HG02885 (cell line): ENCODE measurements at regions not wholly inside any gene's neighbourhood (a gene's known extent, or its start where the extent isn't known, plus 50 kb on each side); places are given as distances from the start of the nearest gene placed in this dataset.

Source experiments
- ATAC-seq: cut with Tn5 transposase; IDR thresholded peaks from one replicate; pipeline ENCODE4 v1.9.1; 2021; ENCODE audit warnings: mild to moderate bottlenecking; ENCODE audit not compliant: unreplicated experiment, poor library complexity

GRCh38 chr15:94177112-94177511, 54.2 kb upstream of the MCTP2 start:
- no peak for ATAC-seq

DNA sequence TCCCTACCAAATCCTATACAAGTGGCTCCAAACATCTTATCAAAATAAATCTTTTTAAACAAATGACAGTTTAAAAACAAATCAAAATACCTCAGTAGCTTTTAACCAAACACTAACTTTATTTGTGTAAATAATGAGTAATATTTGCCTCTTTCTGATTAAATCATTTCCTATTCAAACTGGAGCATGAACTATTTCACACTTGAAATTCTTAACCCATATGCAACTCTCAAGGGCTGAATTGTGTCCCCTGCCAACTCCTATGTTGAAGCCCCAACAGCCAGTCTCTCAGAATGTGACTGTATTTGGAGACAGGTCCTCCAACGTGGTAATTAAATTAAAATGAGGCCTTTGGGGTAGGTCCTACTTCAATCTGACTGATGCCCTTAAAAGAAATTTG, 55.9 kb upstream of the MCTP2 start:
- ATAC-seq, result no peak

DNA sequence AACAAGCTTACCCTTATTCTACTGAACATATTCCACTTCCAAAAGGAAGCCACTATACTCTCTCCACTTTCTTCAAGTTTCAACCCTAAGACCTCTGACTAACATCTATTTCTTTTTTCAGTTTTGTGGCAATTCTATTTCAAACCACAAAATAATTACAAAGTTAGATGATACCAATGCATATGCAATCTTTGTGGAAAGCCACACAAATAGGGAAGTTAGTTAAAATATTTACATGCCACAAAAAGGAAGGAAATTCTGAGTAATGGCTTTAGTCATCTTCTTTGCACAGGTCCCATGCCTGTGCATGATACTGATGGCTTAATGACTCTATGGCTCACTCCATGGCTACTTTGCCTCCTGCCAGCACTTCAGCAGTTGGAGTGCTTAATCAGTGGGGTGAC, 57.0 kb upstream of the MCTP2 start:
- peak; percentile 84 for ATAC-seq

- no peak for ATAC-seq
These were observed 63.1 kb upstream of the MCTP2 start for GRCh38 chr15:94168250-94168649.

DNA sequence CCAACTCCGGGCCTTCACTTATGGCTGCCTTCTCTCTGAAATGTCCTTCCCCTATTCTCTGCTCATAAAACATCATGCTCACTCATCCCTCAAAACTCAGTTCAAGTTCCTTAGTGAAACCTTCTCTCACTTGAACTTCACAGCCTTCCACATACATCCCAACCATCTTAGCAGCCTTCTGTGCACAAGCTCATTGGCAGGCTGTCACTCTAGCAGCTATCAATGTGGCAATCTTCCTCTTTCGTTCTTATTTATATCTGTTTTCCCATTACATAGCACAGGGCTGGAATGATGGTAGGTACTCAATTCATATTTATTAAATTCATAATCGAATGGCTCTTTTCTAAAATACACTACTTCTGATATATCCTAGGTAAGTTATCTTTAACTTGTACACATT, 66.4 kb upstream of the MCTP2 start:
- ATAC-seq, result no peak

DNA sequence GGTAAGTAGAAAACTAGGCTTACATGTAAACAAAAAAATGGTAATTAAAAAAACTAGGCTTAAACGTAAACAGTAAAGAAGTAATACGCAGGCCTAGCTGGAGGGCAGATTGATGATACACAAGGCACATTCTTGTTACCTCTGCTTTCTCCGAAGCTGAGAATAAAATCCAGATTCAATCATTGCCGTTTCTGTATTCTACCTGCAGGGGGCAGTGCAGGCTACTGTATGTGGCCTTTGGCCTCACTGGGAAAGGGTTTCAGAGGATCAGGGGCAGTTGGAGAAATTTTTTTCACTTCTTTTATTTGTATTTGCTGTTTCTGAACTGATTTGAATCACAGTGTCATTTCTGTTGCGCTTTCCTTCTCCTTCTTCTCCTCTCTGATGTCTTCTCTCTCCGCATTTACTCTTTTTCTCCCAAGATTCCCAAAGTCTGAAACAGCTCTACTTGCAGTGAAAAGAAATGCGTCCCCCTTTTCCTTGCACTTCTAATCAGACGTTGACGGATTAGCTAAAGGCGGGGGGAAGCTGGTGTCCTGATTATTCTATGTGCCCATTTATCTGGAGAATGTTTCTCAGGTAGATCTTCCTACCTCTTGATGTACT, 67.1 kb upstream of the MCTP2 start:
- peak; percentile 59 for ATAC-seq

GRCh38 chr15:94162939-94163338, 68.4 kb upstream of the MCTP2 start:
- ATAC-seq, result no peak

DNA sequence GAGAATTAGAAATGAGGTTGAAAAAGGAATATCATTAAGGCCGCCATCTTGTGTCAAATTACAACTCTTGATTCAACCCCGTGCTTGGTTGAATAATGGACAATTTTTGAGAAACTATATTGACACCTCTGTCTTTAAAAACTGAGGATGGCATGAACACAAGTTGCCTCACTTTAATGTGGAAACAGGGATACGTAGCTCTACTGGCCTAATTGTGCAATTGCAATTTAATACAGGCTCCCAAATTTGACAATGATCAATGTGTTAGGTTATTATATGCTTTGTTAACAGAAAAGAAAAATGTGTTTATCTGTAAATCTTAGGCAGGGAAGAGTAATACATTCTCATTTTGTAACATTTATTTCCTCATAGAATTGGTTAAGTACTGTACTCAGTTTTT, 77.1 kb upstream of the MCTP2 start:
- no peak for ATAC-seq

GRCh38 chr15:94145046-94145445, 86.3 kb upstream of the MCTP2 start:
- no peak for ATAC-seq

- ATAC-seq, result no peak
These were observed 89.6 kb upstream of the MCTP2 start for GRCh38 chr15:94141802-94142201.

DNA sequence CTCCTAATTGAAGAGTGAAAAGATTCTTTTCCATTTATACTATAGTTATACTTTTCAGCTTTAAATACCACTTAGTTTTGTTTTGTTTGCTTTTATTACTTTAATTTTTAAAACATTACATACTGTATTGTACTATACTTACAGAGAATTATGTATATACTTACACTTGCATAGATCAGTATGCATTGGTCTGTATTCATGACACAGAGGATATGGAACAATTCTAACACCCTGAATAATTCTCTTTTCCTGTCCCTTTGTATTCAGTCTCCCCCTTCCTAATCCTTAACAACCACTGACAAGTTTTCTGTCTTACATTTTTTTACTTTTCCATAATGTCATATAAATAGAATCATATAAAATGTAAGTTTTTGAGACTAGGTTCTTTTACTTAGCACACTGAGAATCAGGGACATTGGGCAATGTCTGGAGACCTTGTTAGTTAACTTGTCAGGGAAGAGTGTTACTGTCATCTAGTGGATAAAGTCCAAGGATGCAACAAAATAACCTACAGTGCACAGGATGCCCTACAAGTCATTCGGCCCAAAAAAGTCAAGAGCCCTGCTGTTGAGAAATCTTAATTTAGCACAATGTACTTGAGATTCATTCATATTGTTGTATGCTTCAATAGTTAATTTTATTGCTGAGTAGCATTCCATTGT, 95.7 kb upstream of the MCTP2 start:
- ATAC-seq, result no peak

DNA sequence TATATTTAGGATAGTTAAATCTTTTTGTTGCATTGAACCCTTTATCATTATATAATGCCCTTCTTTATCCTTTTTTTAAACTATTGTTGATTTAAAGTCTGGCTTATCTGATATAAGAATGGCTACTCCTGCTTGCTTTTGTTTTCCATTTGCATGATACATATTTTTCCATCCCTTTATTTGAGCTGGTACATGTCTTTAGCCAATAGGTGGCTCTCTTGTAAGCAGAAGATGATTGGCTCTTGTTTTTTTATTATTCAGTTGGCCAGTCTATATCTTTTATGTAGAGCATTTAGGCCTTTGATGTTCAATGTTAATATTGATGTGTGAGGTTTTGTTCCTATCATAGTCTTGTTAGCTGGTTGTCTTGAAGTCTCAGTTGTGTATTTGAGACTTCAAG, 99.5 kb upstream of the MCTP2 start:
- ATAC-seq, result no peak

DNA sequence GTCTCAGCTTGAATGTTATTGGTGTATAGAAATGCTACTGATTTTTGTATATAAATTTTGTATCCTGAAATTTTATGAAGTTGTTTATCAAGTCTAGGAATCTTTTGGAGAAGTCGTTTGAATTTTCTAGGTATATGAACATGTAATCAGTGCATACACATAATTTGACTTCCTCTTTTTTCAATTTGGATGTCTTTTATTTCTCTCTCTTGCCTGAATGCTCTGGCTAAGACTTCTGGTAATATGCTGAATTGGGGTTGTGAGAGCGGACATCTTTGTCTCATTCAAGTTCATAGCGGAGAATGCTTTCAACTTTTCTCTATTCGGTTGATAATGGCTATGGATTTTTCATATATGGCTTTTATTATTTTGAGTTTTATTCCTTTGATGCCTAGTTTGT, 100.9 kb upstream of the MCTP2 start:
- ATAC-seq, result no peak

DNA sequence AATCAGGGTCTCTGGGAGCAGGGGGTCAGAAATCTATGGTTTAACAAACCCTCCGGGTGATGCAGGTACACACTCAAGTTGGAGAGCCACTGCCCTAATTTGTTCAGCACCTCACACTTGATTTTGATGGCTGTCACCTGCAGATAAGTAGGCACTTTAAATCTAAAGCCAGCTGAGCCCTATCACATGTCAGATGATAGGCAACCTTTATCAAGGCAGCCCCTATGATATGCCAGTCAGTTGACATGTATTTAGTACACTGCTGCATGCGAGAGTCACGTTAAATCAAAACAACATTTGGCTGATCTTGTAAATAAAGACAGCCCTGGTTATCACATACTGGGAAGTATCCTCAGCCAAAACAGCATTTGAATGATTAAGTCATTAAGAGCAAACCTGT, 104.4 kb upstream of the MCTP2 start:
- no peak for ATAC-seq

DNA sequence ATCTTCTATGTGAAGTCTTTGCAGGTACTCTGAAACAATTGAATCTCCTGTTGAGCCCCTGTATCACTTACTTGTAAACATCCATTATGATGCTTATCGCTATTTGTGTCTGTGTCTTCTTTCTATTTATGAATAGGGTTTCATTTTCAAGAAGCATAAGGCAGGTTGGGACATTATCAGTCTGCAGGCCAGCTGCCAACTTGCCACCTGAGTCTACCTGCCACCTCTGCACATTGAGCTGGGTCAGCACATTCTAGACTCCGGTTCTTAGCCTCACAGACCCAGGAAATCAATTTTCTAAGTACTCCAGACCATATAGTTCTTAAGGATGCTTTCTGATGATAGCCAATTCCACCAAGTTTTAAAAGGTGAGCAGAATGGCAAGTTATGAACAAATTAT, 105.7 kb upstream of the MCTP2 start:
- no peak for ATAC-seq

DNA sequence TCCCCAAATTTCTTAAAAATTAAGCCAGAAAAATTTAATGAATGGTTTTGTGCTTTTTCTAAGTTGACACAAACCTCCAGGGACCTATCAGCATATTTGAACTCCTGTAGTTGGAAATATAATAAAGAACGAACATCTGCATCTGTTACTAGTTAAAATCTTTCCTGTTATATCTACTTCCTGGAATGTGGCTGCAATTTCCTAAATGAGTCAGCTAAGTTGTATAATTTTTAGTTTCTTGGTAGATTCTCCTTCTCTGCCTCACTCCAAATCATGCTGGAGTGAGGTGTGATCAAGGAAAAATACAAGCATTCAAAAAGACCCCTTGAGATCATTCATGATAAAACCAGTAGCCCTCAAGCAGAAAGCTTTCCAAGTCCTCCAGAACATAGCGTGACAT, 106.2 kb upstream of the MCTP2 start:
- ATAC-seq, result no peak

DNA sequence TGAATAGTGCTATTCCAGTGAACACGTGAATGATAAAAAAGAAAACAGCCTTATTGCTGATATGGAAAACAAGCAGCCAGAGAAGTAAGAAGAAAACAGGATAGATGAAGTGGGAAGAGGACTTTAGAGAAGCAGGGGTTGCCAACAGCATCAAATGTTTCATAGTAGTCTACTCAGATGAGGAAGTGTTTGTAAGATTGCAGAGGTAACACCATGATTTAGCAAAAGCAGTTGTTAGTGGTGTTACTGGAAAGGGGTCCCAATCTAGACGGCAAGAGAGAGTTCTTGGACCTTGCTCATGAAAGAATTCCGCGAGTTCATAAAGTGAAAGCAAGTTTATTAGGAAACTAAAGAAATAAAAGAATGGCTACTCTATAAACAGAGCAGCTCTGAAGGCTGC, 108.8 kb upstream of the MCTP2 start:
- ATAC-seq, result no peak

GRCh38 chr15:94119923-94120775, 111.2 kb upstream of the MCTP2 start:
- ATAC-seq, result peak; percentile 100

DNA sequence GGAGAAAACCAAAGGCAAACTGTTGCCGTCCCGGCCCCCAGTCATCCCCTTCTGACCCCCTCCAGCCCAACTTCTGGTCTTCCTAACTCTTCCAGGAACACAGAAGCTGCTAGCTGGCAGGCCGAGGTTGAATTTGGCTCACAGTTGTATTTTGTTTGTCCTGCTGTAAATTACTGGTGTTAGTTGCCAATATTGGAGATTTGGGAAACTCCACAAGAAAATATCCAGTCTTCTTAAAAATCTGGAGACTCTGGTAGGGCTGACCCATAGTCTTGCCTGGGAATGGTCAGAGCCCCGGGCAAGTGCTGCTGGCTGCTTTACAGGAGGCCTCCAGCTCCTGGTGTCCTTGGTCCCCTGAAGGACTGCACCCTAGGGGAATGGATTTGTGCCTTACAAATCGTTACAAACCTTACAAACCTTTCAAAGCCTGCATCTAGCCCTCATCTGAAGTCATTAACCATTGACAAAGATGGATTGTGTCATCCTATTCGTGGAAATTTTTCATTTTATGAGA, 112.0 kb upstream of the MCTP2 start:
- no peak for ATAC-seq

DNA sequence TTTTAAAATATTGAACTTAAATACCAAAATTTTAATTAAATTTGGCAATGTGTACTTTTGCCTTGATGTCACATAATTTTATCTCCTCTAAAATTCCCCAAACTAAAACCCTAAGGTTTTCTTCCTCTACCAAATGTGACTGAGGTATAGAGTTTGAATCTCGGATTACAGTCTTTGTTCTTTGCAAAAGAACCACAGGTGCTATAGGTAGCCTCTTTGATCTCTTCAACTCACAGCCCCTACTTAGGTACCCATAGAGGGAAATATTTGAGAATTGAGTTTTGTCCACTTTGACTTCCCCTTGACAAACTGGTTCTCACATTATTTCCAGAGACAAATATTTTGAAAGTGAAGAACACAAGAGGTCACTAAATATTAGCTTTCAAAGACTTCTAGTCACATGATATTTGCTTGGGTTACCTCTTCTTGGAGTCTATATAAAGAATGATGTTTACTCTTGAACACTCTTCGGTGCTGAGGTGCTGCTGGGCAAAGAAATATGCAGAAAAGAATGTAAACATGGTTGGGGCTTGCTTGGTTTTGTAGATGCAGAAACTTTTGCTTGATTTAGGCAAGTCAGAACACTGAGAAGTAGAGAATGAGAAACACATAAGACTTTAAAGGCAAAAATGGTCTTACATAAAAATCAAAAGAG, 120.8 kb upstream of the MCTP2 start:
- ATAC-seq, result no peak

DNA sequence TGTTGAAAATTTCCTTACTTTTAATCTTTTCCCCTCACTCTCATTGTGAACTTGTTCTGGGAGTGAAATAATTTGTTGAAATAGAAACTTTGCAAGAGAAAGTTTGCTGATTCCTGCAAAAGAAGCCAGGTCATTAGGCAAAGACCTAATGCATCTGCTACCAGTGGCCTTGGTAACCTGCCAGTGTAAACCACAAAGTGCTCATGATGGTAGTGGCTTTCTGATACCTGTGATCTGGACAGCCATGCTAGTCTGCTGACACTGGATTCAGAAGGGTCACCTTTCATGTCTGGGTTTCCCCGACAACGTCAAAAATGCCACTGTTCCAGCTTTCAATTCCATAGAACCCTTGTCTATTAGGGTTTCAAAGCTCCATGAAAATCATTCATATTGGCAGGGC, 123.7 kb upstream of the MCTP2 start:
- no peak for ATAC-seq
